Endothelial cell of umbilical vein (primary cell): ENCODE measurements at regions not wholly inside any gene's neighbourhood (a gene's known extent, or its start where the extent isn't known, plus 50 kb on each side); places are given as distances from the start of the nearest gene placed in this dataset.

Experiments
- EZH2 ChIP-seq: IDR thresholded peaks from 2 replicates; pipeline ENCODE4 v1.6.1; 2012; ENCODE audit warnings: borderline replicate concordance, low read depth, mild to moderate bottlenecking, moderate library complexity, low read length, inconsistent platforms; ENCODE audit not compliant: severe bottlenecking
- FOS ChIP-seq: IDR thresholded peaks from 2 replicates; pipeline ENCODE4 v1.6.1; 2011; ENCODE audit warnings: mild to moderate bottlenecking, low read length, moderate library complexity, borderline replicate concordance; ENCODE audit not compliant: insufficient read depth
- GATA2 ChIP-seq: IDR thresholded peaks from 2 replicates; pipeline ENCODE4 v1.7.0; 2011; ENCODE audit warnings: low read depth, mild to moderate bottlenecking, moderate library complexity, mixed read lengths, low read length; ENCODE audit not compliant: insufficient read length, insufficient read depth
- MYC ChIP-seq: IDR thresholded peaks from one replicate; pipeline ENCODE4 v1.6.1; 2011; ENCODE audit warnings: mild to moderate bottlenecking, low read depth, low read length
- POLR2A ChIP-seq: IDR thresholded peaks from 2 replicates; pipeline ENCODE4 v1.6.1; 2012; ENCODE audit warnings: low read depth, mild to moderate bottlenecking, control low read depth, low read length
- POLR2AphosphoS5 ChIP-seq: IDR thresholded peaks from 2 replicates; pipeline ENCODE4 v1.6.1; 2012; ENCODE audit warnings: low read depth, mild to moderate bottlenecking, control low read depth, low read length, moderate library complexity; ENCODE audit not compliant: insufficient read depth
- TF ChIP-seq, protein P1 (sequence below), 2 donors: IDR thresholded peaks; 1 replicate in 1 of 2; 2 replicates in 1 of 2; pipeline ENCODE4 v1.5.1; 2011; ENCODE audit warnings: low read length in 2 of 2, mild to moderate bottlenecking in 2 of 2, moderate library complexity in 2 of 2, control low read depth in 1 of 2, inconsistent platforms in 1 of 2, low read depth in 1 of 2; ENCODE audit not compliant: insufficient read depth in 1 of 2; ENCODE audit errors: extremely low read depth in 1 of 2
- TF ChIP-seq, protein P2 (sequence below): IDR thresholded peaks from 2 replicates; pipeline ENCODE4 v1.6.1; 2011; ENCODE audit not compliant: insufficient read depth, insufficient read length

DNA sequence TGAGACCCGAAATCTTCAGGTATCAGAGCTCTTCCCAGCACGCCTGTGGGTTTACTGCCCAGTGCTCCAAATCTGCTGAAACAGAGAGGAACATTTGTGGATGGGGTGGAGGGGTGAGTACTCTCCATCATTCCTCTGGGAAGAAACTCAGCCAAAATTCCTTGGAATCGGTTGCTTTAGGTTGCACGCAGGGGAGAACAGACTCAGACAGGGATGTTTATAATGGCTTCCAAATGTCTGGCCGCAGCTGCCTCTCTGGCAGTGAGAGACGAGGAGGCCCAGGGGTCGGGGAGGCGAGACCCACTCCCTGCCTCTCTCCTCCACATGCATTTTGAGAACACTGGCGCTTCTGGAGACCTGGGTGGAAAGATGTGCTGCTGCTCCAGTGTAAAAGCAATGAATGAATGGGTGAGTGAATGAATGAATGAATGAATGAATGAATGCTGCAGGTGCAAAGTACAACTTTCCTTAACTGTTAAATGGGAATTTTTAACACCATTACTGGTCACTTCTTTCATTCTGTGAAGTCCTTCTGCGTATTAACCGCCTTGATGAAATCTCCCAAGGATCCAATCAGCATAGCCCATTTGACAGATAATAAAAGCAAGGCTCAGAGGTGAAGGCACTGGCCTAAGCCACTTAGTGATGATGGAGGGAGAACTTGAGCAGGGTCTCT is 437.4 kb downstream of the MIAT start:
- TF ChIP-seq, protein P1, sequence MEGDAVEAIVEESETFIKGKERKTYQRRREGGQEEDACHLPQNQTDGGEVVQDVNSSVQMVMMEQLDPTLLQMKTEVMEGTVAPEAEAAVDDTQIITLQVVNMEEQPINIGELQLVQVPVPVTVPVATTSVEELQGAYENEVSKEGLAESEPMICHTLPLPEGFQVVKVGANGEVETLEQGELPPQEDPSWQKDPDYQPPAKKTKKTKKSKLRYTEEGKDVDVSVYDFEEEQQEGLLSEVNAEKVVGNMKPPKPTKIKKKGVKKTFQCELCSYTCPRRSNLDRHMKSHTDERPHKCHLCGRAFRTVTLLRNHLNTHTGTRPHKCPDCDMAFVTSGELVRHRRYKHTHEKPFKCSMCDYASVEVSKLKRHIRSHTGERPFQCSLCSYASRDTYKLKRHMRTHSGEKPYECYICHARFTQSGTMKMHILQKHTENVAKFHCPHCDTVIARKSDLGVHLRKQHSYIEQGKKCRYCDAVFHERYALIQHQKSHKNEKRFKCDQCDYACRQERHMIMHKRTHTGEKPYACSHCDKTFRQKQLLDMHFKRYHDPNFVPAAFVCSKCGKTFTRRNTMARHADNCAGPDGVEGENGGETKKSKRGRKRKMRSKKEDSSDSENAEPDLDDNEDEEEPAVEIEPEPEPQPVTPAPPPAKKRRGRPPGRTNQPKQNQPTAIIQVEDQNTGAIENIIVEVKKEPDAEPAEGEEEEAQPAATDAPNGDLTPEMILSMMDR (IDR thresholded peaks at IDR 0.05; ENCODE audit: extremely low read depth in 1 of 2, insufficient read depth in 1 of 2, low read depth in 1 of 2, low read length in 2 of 2) = no peak
- no peak for TF ChIP-seq POLR2AphosphoS5
- TF ChIP-seq, protein P2, sequence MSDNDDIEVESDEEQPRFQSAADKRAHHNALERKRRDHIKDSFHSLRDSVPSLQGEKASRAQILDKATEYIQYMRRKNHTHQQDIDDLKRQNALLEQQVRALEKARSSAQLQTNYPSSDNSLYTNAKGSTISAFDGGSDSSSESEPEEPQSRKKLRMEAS = no peak
- no peak for TF ChIP-seq MYC
- no peak for TF ChIP-seq EZH2
- no peak for TF ChIP-seq POLR2A
- TF ChIP-seq GATA2 = no peak
- TF ChIP-seq FOS = no peak
